Upper lobe of left lung (tissue), 6 donors: ENCODE measurements at regions not wholly inside any gene's neighbourhood (a gene's known extent, or its start where the extent isn't known, plus 50 kb on each side); places are given as distances from the start of the nearest gene placed in this dataset.
A peak's percentile ranks its signal among the peaks of the same experiment; 100 is the strongest.

ENCODE experiments used
- ATAC-seq, 2 donors: fragments of 200-7000 bp; cut with Tn5 transposase; one replicate each; pipeline ENCODE4 v1.9.1; 2022; ENCODE audit warnings: mild to moderate bottlenecking in 2 of 2, moderate library complexity in 2 of 2; ENCODE audit not compliant: low FRiP score in 2 of 2
- DNase-seq, 2 donors: peaks; one replicate each; pipeline ENCODE4 v3.0.0-alpha.2; 2019 to 2020
- H3K27ac ChIP-seq, 4 donors: fragments of 200-600 bp; sonication (generic); one replicate each; pipeline ENCODE4 v1.5.1; 2016 to 2019
- H3K27me3 ChIP-seq, 4 donors: fragments of 200-600 bp; sonication (generic); one replicate each; pipeline ENCODE4 v1.5.1; 2017 to 2019
- H3K36me3 ChIP-seq, 4 donors: fragments of 200-600 bp; sonication (generic); one replicate each; pipeline ENCODE4 v1.5.1; 2016 to 2019
- H3K4me1 ChIP-seq, 4 donors: fragments of 200-600 bp; sonication (generic); one replicate each; pipeline ENCODE4 v1.5.1; 2018 to 2019
- H3K4me3 ChIP-seq, 4 donors: fragments of 200-600 bp; sonication (generic); one replicate each; pipeline ENCODE4 v1.5.1; 2017 to 2019; ENCODE audit warnings: mild to moderate bottlenecking in 2 of 4, moderate library complexity in 1 of 4
- H3K9me3 ChIP-seq, 4 donors: fragments of 200-600 bp; sonication (generic); one replicate each; pipeline ENCODE4 v1.5.1; 2018 to 2019
- CTCF ChIP-seq, 6 experiments: fragments of 450-650 bp in 4 of 6; fragments of 200-600 bp in 2 of 6; sonication (generic) in 2 of 6; IDR thresholded peaks; one replicate each; pipeline ENCODE4 v1.5.1; 2016 to 2019; ENCODE audit warnings: antibody characterized with exemption in 6 of 6
- EP300 ChIP-seq, 4 donors: sonication (generic); formaldehyde crosslinking; IDR thresholded peaks; one replicate each; pipeline ENCODE4 v1.5.1; 2017; ENCODE audit warnings: antibody characterized with exemption in 4 of 4, control low read depth in 2 of 4
- POLR2A ChIP-seq, 4 donors: fragments of 450-650 bp; IDR thresholded peaks; one replicate each; pipeline ENCODE4 v1.5.1; 2016 to 2017; ENCODE audit warnings: antibody characterized with exemption in 4 of 4, mild to moderate bottlenecking in 2 of 4
- POLR2AphosphoS5 ChIP-seq, 2 donors: sonication (generic); formaldehyde crosslinking; IDR thresholded peaks; one replicate each; pipeline ENCODE4 v1.5.1; 2017; ENCODE audit warnings: antibody characterized with exemption in 2 of 2
- WGBS, 2 donors: methylation state at CpG; one replicate each; pipeline ENCODE4 v1.1.5; 2017 to 2018; 5-methylcytosine and 5-hydroxymethylcytosine counted together
- donor health status: DM: no; HTN: no; CAD: no; lungs with moderate emphysema.
- donor health status: DM: no; HTN: yes; CAD: no; lungs with severe emphysema.

- no peaks in the 10 kb centered on the region for H3K9me3 ChIP-seq
- TF ChIP-seq POLR2AphosphoS5 (IDR thresholded peaks at IDR 0.05) (no peak), CTCF (IDR thresholded peaks at IDR 0.05) (no peak), EP300 (IDR thresholded peaks at IDR 0.05) (no peak), POLR2A (IDR thresholded peaks at IDR 0.05) (no peak)
Observed at GRCh38 chr7:81162234-81162633, 243.4 kb upstream of the SEMA3C start.

GRCh38 chr7:81161451-81162075, 242.7 kb upstream of the SEMA3C start:
- Histone ChIP-seq H3K4me1 (no peaks in the 10 kb centered on the region), H3K4me3 (no peak overlapping the region), H3K27me3 (no peaks in the 10 kb centered on the region), H3K9me3 (no peaks in the 10 kb centered on the region), H3K36me3 (no peaks in the 10 kb centered on the region), H3K27ac (no peak overlapping the region)
- 63 to 68% methylated on average over 6 of the region's 6 CpGs for WGBS, 2 donors
- DNase-seq (no peak), ATAC-seq (peak in 1 of 2 donors; percentile 84)
- no peak for TF ChIP-seq EP300 (IDR thresholded peaks at IDR 0.05)
- no peak for TF ChIP-seq POLR2A (IDR thresholded peaks at IDR 0.05)
- TF ChIP-seq CTCF (IDR thresholded peaks at IDR 0.05), result no peak
- TF ChIP-seq POLR2AphosphoS5 (IDR thresholded peaks at IDR 0.05), result no peak

More at GRCh38 chr7:81162234-81162633, 243.4 kb upstream of the SEMA3C start:
- Histone ChIP-seq H3K36me3 (no peaks in the 10 kb centered on the region), H3K27ac (no peak overlapping the region), H3K27me3 (no peaks in the 10 kb centered on the region), H3K4me1 (no peaks in the 10 kb centered on the region), H3K4me3 (no peak overlapping the region)
- WGBS, 2 donors, result 95 to 97% methylated on average over 4 of the region's 4 CpGs
- DNase-seq (no peak), ATAC-seq (peak in 1 of 2 donors; percentile 17)

- 86 to 89% methylated on average over 2 of the region's 2 CpGs for WGBS, 2 donors
- no peak overlapping the region for H3K27ac ChIP-seq
- H3K4me1 ChIP-seq, result no peaks in the 10 kb centered on the region
- no peaks in the 10 kb centered on the region for H3K9me3 ChIP-seq
- no peak for DNase-seq
- H3K36me3 ChIP-seq, result no peaks in the 10 kb centered on the region
- ATAC-seq, result no peak
- H3K4me3 ChIP-seq, result no peak overlapping the region
- H3K27me3 ChIP-seq, result no peaks in the 10 kb centered on the region
- no peak for TF ChIP-seq POLR2AphosphoS5 (IDR thresholded peaks at IDR 0.05)
- no peak for TF ChIP-seq CTCF (IDR thresholded peaks at IDR 0.05)
- no peak for TF ChIP-seq POLR2A (IDR thresholded peaks at IDR 0.05)
- no peak for TF ChIP-seq EP300 (IDR thresholded peaks at IDR 0.05)
Observed at GRCh38 chr7:81159402-81159801, 240.6 kb upstream of the SEMA3C start.

GRCh38 chr7:81158189-81158588, 239.3 kb upstream of the SEMA3C start:
- Histone ChIP-seq H3K9me3 (no peaks in the 10 kb centered on the region), H3K4me3 (no peak overlapping the region), H3K4me1 (no peaks in the 10 kb centered on the region), H3K36me3 (no peaks in the 10 kb centered on the region), H3K27me3 (no peaks in the 10 kb centered on the region), H3K27ac (no peak overlapping the region)
- DNase-seq (no peak), ATAC-seq (no peak)
- WGBS, 2 donors, result 76 to 82% methylated on average over 3 of the region's 3 CpGs
- no peak for TF ChIP-seq POLR2AphosphoS5 (IDR thresholded peaks at IDR 0.05)
- no peak for TF ChIP-seq EP300 (IDR thresholded peaks at IDR 0.05)
- no peak for TF ChIP-seq POLR2A (IDR thresholded peaks at IDR 0.05)
- TF ChIP-seq CTCF (IDR thresholded peaks at IDR 0.05), result no peak
